ENCODE measurements at regions not wholly inside any gene's neighbourhood (a gene's known extent, or its start where the extent isn't known, plus 50 kb on each side); places are given as distances from the start of the nearest gene placed in this dataset.

- TF ChIP-seq CEBPB (IDR thresholded peaks at IDR 0.05): no peak
- no peak for TF ChIP-seq EP300 (IDR thresholded peaks at IDR 0.05; ENCODE audit: borderline replicate concordance)
- no peak for TF ChIP-seq RAD21 (IDR thresholded peaks at IDR 0.05; ENCODE audit: low read depth)
These were observed 1309.8 kb upstream of the CDH8 start for GRCh38 chr16:63346000-63346399.

GRCh38 chr16:63337264-63337663 is 1301.0 kb upstream of the CDH8 start:
- TF ChIP-seq CREB1 (IDR thresholded peaks at IDR 0.05; ENCODE audit: low read depth): no peak
- no peak for TF ChIP-seq CEBPB (IDR thresholded peaks at IDR 0.05)
- no peak for TF ChIP-seq REST (IDR thresholded peaks at IDR 0.05; ENCODE audit: low read depth)
- TF ChIP-seq NFIC (IDR thresholded peaks at IDR 0.05): no peak
- no peak for TF ChIP-seq YY1 (IDR thresholded peaks at IDR 0.05; ENCODE audit: low read depth)
- TF ChIP-seq FOXM1 (IDR thresholded peaks at IDR 0.05; ENCODE audit: borderline replicate concordance, low read depth): no peak
- TF ChIP-seq EGR1 (IDR thresholded peaks at IDR 0.05): no peak

- TF ChIP-seq NFIC (IDR thresholded peaks at IDR 0.05) (no peak), RAD21 (IDR thresholded peaks at IDR 0.05; ENCODE audit: low read depth) (no peak), TAF1 (IDR thresholded peaks at IDR 0.05; ENCODE audit: low read depth) (no peak), REST (IDR thresholded peaks at IDR 0.05; ENCODE audit: low read depth) (no peak), YY1 (IDR thresholded peaks at IDR 0.05; ENCODE audit: low read depth) (no peak), EP300 (IDR thresholded peaks at IDR 0.05; ENCODE audit: borderline replicate concordance) (no peak), ZBTB7A (IDR thresholded peaks at IDR 0.05; ENCODE audit: low read depth) (no peak), FOXM1 (IDR thresholded peaks at IDR 0.05; ENCODE audit: borderline replicate concordance, low read depth) (no peak), CREB1 (IDR thresholded peaks at IDR 0.05; ENCODE audit: low read depth) (no peak), TCF12 (IDR thresholded peaks at IDR 0.05; ENCODE audit: low read depth) (no peak), CEBPB (IDR thresholded peaks at IDR 0.05) (no peak), TEAD4 (IDR thresholded peaks at IDR 0.05) (no peak), USF1 (IDR thresholded peaks at IDR 0.05) (no peak), MAX (IDR thresholded peaks at IDR 0.05) (no peak), EGR1 (IDR thresholded peaks at IDR 0.05) (no peak)
These were observed 1294.9 kb upstream of the CDH8 start for GRCh38 chr16:63331111-63331510.

GRCh38 chr16:63326736-63327339 is 1290.6 kb upstream of the CDH8 start:
- TF ChIP-seq CEBPB (IDR thresholded peaks at IDR 0.05): no peak
- TF ChIP-seq YY1 (IDR thresholded peaks at IDR 0.05; ENCODE audit: low read depth): no peak
- no peak for TF ChIP-seq REST (IDR thresholded peaks at IDR 0.05; ENCODE audit: low read depth)
- no peak for TF ChIP-seq USF1 (IDR thresholded peaks at IDR 0.05)
- TF ChIP-seq RAD21 (IDR thresholded peaks at IDR 0.05; ENCODE audit: low read depth): no peak
- no peak for TF ChIP-seq EP300 (IDR thresholded peaks at IDR 0.05; ENCODE audit: borderline replicate concordance)
- no peak for TF ChIP-seq FOXM1 (IDR thresholded peaks at IDR 0.05; ENCODE audit: borderline replicate concordance, low read depth)
- TF ChIP-seq MAX (IDR thresholded peaks at IDR 0.05): no peak
- TF ChIP-seq TAF1 (IDR thresholded peaks at IDR 0.05; ENCODE audit: low read depth): no peak
- TF ChIP-seq NFIC (IDR thresholded peaks at IDR 0.05): no peak
- no peak for TF ChIP-seq CREB1 (IDR thresholded peaks at IDR 0.05; ENCODE audit: low read depth)
- TF ChIP-seq ZBTB7A (IDR thresholded peaks at IDR 0.05; ENCODE audit: low read depth): no peak
- no peak for TF ChIP-seq EGR1 (IDR thresholded peaks at IDR 0.05)
- TF ChIP-seq TEAD4 (IDR thresholded peaks at IDR 0.05): no peak
- no peak for TF ChIP-seq TCF12 (IDR thresholded peaks at IDR 0.05; ENCODE audit: low read depth)
